BE2C (cell line): ENCODE measurements at regions not wholly inside any gene's neighbourhood (a gene's known extent, or its start where the extent isn't known, plus 50 kb on each side); places are given as distances from the start of the nearest gene placed in this dataset.
"Not testable (repeated sequence)": the region's sequence is repeated elsewhere in the genome, so short reads cannot be mapped to it uniquely, and the experiment has no call there.

Experiments used
- DNase-seq: peaks from one replicate; pipeline ENCODE4 v3.0.0-alpha.2; 2020
- H3K27me3 ChIP-seq: fragments of 250-450 bp; sonication (Bioruptor Pico); 2 replicates; pipeline ENCODE4 v1.5.1; 2020; ENCODE audit warnings: mild to moderate bottlenecking
- H3K36me3 ChIP-seq: fragments of 250-450 bp; sonication (Bioruptor Pico); 2 replicates; pipeline ENCODE4 v1.5.1; 2020; ENCODE audit warnings: mild to moderate bottlenecking
- H3K4me1 ChIP-seq: fragments of 250-450 bp; sonication (Bioruptor Pico); 2 replicates; pipeline ENCODE4 v1.5.1; 2020
- H3K4me3 ChIP-seq: 2 replicates; pipeline ENCODE4 v1.5.1; 2011; ENCODE audit warnings: low read depth, low read length
- H3K9me3 ChIP-seq: fragments of 250-450 bp; sonication (Bioruptor Pico); 2 replicates; pipeline ENCODE4 v1.5.1; 2020
- TF ChIP-seq, protein P1 (sequence below): IDR thresholded peaks from 2 replicates; pipeline ENCODE4 v1.5.1; 2012; ENCODE audit warnings: mild to moderate bottlenecking, low read depth, low read length

- no peaks in the 10 kb centered on the region for H3K4me1 ChIP-seq
- no peak overlapping the region for H3K4me3 ChIP-seq
- TF ChIP-seq, protein P1, sequence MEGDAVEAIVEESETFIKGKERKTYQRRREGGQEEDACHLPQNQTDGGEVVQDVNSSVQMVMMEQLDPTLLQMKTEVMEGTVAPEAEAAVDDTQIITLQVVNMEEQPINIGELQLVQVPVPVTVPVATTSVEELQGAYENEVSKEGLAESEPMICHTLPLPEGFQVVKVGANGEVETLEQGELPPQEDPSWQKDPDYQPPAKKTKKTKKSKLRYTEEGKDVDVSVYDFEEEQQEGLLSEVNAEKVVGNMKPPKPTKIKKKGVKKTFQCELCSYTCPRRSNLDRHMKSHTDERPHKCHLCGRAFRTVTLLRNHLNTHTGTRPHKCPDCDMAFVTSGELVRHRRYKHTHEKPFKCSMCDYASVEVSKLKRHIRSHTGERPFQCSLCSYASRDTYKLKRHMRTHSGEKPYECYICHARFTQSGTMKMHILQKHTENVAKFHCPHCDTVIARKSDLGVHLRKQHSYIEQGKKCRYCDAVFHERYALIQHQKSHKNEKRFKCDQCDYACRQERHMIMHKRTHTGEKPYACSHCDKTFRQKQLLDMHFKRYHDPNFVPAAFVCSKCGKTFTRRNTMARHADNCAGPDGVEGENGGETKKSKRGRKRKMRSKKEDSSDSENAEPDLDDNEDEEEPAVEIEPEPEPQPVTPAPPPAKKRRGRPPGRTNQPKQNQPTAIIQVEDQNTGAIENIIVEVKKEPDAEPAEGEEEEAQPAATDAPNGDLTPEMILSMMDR = no peak
- H3K36me3 ChIP-seq = no peaks in the 10 kb centered on the region
- no peaks in the 10 kb centered on the region; the same call in 1 of the 2 replicates for H3K9me3 ChIP-seq
- DNase-seq = no peak
- H3K27me3 ChIP-seq = no peaks in the 10 kb centered on the region
Observed at GRCh38 chr6:62976566-62976965, 234.7 kb upstream of the FKBP1C start.

DNA sequence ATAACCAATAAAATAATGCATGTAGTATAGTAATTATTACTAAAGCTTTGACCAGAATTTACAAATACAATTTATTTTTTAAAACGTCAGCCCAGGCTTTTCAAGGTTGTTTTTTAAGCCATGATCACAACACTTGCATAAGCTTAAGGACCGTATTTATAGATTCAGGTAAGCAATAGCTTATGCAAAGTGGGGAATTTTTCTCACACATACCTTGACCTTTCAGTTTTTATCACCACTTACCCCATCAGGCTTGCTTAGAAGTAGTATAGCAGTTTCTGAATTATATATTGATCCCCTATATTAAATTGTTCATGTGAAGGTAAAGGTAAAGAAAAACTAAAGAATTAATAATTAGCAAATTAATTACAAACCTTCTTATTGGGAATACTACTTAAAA is 232.3 kb upstream of the FKBP1C start:
- no peak for DNase-seq
- Histone ChIP-seq H3K36me3 (no peaks in the 10 kb centered on the region), H3K9me3 (no peaks in the 10 kb centered on the region; the same call in 1 of the 2 replicates), H3K27me3 (no peaks in the 10 kb centered on the region), H3K4me1 (no peaks in the 10 kb centered on the region), H3K4me3 (no peak overlapping the region)
- TF ChIP-seq, protein P1 = no peak

- no peaks in the 10 kb centered on the region; the same call in 1 of the 2 replicates for H3K9me3 ChIP-seq
- no peaks in the 10 kb centered on the region for H3K27me3 ChIP-seq
- H3K4me1 ChIP-seq = no peaks in the 10 kb centered on the region
- no peak for DNase-seq
- TF ChIP-seq, protein P1 = no peak
- H3K4me3 ChIP-seq = no peak overlapping the region
- H3K36me3 ChIP-seq = no peaks in the 10 kb centered on the region
Observed at GRCh38 chr6:62980093-62980492, 231.2 kb upstream of the FKBP1C start.

DNA sequence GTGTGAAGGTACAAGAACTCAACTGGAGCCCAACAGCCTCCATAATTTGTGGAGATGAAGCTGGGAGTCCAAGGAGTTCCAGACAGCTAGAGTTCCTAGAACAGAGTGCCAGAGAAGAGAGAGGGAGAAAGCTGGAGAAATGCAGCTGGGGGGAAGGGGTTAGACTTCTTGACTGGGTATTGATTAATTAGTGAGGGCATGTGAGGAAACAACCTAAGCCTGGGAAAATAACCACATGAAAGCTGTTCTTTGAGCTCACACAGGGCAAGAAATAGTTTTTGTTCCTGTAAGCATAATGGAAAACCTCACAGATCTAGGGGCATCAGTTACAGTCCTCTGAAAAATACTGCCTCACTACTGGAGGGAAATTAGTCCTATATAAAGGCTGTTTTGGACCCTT is 230.5 kb upstream of the FKBP1C start:
- no peak for DNase-seq
- Histone ChIP-seq H3K9me3 (no peaks in the 10 kb centered on the region; the same call in 1 of the 2 replicates), H3K4me3 (no peak overlapping the region), H3K36me3 (no peaks in the 10 kb centered on the region), H3K4me1 (no peaks in the 10 kb centered on the region), H3K27me3 (no peaks in the 10 kb centered on the region)
- TF ChIP-seq, protein P1 = no peak

GRCh38 chr6:62982951-62983350 is 228.3 kb upstream of the FKBP1C start:
- no peak for DNase-seq
- Histone ChIP-seq H3K4me3 (no peak overlapping the region), H3K4me1 (no peaks in the 10 kb centered on the region), H3K36me3 (no peaks in the 10 kb centered on the region), H3K9me3 (no peaks in the 10 kb centered on the region), H3K27me3 (no peaks in the 10 kb centered on the region)
- TF ChIP-seq, protein P1 = no peak

GRCh38 chr6:62991696-62992095 is 219.6 kb upstream of the FKBP1C start:
- not testable (repeated sequence) for H3K27me3 ChIP-seq, DNase-seq, H3K9me3 ChIP-seq, H3K4me1 ChIP-seq, H3K36me3 ChIP-seq, H3K4me3 ChIP-seq

DNA sequence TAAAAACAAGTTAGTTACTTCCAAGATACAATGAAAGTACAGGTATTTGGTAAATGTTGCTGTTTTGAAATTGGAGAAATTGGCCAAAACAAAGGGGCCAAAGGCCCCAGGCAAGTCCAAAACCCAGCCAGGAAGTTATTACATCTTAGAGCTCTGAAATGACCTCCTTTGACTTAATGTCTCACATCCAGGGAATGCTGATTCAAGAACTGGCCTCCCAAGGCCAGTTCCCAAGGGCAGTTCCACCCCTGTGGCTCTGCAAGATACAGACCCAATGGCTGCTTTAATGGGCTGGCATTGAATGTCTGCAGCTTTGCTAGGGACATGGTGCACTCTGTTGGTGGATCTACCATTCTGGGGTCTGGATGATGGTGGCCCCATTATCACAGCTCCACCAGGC is 217.3 kb upstream of the FKBP1C start:
- DNase-seq = no peak
- Histone ChIP-seq H3K4me3 (no peak overlapping the region), H3K4me1 (no peaks in the 10 kb centered on the region), H3K36me3 (no peaks in the 10 kb centered on the region), H3K27me3 (no peaks in the 10 kb centered on the region), H3K9me3 (no peaks in the 10 kb centered on the region)
- TF ChIP-seq, protein P1 = no peak
